ENCODE measurements at regions not wholly inside any gene's neighbourhood (a gene's known extent, or its start where the extent isn't known, plus 50 kb on each side); places are given as distances from the start of the nearest gene placed in this dataset.

GRCh38 chr2:12533337-12534005 lies 183.3 kb upstream of the TRIB2 start:
- no peaks in the 10 kb centered on the region for H3K36me3 ChIP-seq
- no peak for TF ChIP-seq CTCF (IDR thresholded peaks at IDR 0.05; ENCODE audit: low read depth, low read length)
- no peaks in the 10 kb centered on the region for H3K27me3 ChIP-seq
- H3K4me3 ChIP-seq, result no peak overlapping the region
- H3K4me1 ChIP-seq (ENCODE audit: low read depth), result peaks cover 20% of the 10 kb centered on the region
- DNase-seq (ENCODE audit: low read depth in 1 of 2, low spot score in 1 of 2), result no peak
- no peaks in the 10 kb centered on the region for H3K9me3 ChIP-seq (ENCODE audit: low read depth)
- no peak overlapping the region for H3K27ac ChIP-seq

- Histone ChIP-seq H3K27me3 (no peaks in the 10 kb centered on the region), H3K4me1 (ENCODE audit: low read depth) (peaks cover 20% of the 10 kb centered on the region), H3K9me3 (ENCODE audit: low read depth) (no peaks in the 10 kb centered on the region), H3K36me3 (no peaks in the 10 kb centered on the region), H3K4me3 (no peak overlapping the region), H3K27ac (no peak overlapping the region)
- no peak for TF ChIP-seq CTCF (IDR thresholded peaks at IDR 0.05; ENCODE audit: low read depth, low read length)
- peak in 1 of 2 donors; percentile 85 for DNase-seq (ENCODE audit: low read depth in 1 of 2, low spot score in 1 of 2)
Observed at GRCh38 chr2:12534646-12535263, 182.0 kb upstream of the TRIB2 start.

GRCh38 chr2:12536976-12537375 lies 179.8 kb upstream of the TRIB2 start:
- DNase-seq (ENCODE audit: low read depth in 1 of 2, low spot score in 1 of 2), result no peak
- Histone ChIP-seq H3K4me1 (ENCODE audit: low read depth) (peaks cover 20% of the 10 kb centered on the region), H3K27me3 (no peaks in the 10 kb centered on the region), H3K4me3 (no peak overlapping the region), H3K9me3 (ENCODE audit: low read depth) (no peaks in the 10 kb centered on the region), H3K27ac (peak overlapping the region; percentile 31), H3K36me3 (no peaks in the 10 kb centered on the region)
- TF ChIP-seq CTCF (IDR thresholded peaks at IDR 0.05; ENCODE audit: low read depth, low read length), result no peak

GRCh38 chr2:12538138-12538694 lies 178.5 kb upstream of the TRIB2 start:
- DNase-seq (ENCODE audit: low read depth in 1 of 2, low spot score in 1 of 2), result no peak
- Histone ChIP-seq H3K4me1 (ENCODE audit: low read depth) (peaks cover 20% of the 10 kb centered on the region), H3K9me3 (ENCODE audit: low read depth) (no peaks in the 10 kb centered on the region), H3K4me3 (no peak overlapping the region), H3K27ac (peak overlapping the region; percentile 31), H3K36me3 (no peaks in the 10 kb centered on the region), H3K27me3 (no peaks in the 10 kb centered on the region)
- TF ChIP-seq CTCF (IDR thresholded peaks at IDR 0.05; ENCODE audit: low read depth, low read length), result no peak

- no peak for DNase-seq (ENCODE audit: low read depth in 1 of 2, low spot score in 1 of 2)
- Histone ChIP-seq H3K27ac (no peak overlapping the region), H3K4me1 (ENCODE audit: low read depth) (peaks cover 20% of the 10 kb centered on the region), H3K9me3 (ENCODE audit: low read depth) (no peaks in the 10 kb centered on the region), H3K27me3 (no peaks in the 10 kb centered on the region), H3K36me3 (no peaks in the 10 kb centered on the region), H3K4me3 (no peak overlapping the region)
- TF ChIP-seq CTCF (IDR thresholded peaks at IDR 0.05; ENCODE audit: low read depth, low read length), result no peak
Observed at GRCh38 chr2:12539336-12539735, 177.4 kb upstream of the TRIB2 start.

Data from cardiac muscle cell (in vitro differentiated cells and primary cell).